ENCODE measurements at regions not wholly inside any gene's neighbourhood (a gene's known extent, or its start where the extent isn't known, plus 50 kb on each side); places are given as distances from the start of the nearest gene placed in this dataset.
"Not testable (repeated sequence)": the region's sequence is repeated elsewhere in the genome, so short reads cannot be mapped to it uniquely, and the experiment has no call there.

DNA sequence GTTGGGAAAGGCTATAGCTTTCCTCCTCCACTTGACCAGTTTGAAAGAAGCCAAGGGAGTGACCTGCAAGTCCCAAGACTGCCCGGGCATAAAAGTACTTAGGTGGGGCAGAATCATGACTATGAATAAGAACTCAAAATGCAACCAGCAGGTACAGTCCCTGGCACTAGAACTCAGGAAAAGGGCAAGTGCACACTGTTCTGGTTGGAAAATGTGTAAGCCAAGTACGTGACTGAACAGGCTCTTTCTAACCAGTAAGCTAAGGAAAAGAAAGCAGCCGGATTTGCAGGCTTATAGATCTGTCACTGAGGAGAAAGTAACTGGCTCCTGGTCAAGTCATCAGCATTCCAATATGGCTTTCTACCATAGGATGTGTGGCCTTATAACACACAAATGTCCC lies 101.2 kb upstream of the SLC4A7 start:
- no peak for DNase-seq

DNA sequence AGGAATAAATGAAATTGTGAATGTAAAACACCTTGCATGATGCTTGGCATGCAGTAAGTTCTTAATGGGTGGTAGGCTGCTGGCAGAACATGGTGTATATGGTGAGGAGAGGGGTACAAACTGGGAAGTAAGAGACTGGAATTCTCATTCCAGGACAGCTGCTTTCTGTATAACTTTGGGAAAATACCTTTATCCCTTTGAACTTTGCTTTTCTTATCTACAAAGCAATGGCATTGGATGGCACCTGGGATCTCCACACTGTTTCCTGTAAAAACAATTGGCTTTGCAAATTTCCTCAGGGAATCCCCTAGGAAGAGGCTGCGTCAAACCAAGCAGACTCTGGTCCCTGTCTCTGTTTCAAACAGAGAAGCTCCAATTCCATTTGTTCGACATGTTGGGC lies 100.7 kb upstream of the SLC4A7 start:
- no peak for DNase-seq

DNA sequence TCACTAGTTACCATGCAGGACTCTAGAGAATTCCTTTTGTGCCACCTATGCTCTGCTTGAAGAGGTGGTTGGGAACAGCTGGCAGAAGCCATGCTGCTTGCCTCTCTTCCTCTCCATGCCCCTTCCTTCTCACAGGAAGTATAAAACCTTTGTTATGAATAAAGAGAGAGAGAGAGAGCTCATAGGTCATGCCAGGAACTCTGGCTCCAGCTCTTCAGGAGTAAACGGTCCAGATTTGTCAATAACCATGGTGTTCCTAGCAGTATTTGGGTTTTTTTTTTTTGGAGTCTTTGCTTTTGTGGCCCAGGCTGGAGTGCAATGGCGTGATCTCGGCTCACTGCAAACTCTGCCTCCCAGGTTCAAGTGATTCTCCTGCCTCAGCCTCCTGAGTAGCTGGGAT lies 97.7 kb upstream of the SLC4A7 start:
- no peak for DNase-seq

DNA sequence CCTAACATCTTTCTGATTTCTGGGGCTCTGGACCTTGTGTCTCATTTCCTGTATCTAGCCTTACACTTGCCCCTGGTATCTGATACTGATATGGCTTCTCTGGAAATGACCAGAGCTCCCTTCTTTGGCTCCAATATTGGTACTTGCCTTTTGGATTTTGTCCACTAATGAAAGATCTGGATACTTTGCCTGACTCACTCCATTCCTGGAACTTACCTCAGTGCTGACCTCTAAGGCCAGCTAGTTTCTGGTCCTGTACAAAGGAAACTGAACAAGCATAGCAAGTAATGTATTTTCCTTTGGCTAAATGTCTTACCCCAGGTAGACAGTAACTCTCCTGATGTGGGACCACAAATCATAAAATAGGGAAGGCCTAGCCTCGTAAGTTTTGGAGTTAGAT lies 93.8 kb upstream of the SLC4A7 start:
- DNase-seq, result no peak

- no peak for DNase-seq
These were observed 93.3 kb upstream of the SLC4A7 start for GRCh38 chr3:27577504-27577903.

DNA sequence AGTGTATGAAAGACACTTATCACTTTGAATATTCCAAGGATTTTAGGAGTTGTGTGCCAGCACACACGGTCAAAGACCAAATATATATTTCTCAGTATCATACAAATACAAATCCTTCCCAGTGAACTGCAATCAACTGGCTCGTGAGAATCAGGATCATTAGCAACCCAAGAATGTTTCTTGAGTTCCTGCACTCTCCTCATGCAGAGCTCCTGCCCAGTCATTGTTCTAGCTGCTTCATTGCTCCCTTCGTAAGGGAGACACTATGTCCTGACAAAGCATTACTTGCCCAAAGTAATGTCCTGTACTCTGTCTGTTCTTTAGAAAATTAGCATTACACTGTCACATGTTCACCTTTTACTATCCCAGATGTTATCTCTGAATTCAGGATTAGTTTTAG lies 92.0 kb upstream of the SLC4A7 start:
- no peak for DNase-seq

DNA sequence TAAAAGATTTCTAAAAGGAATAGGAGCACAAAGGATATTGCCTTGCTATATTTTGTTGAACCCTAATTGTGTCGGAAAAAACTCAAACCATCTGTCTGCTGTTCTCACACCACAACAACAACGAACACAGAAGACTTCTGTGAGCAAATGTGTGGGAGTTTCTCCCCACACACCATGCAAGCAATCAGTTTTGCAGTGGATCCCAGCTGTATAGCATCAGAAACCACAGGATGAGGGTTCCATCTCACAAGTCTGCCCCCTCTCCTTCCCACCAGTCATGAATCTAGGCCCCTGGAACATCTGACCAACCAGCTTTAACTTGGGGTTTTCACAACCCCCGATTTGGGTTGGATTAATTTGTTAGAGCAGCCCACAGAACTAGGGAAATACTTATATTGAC lies 91.3 kb upstream of the SLC4A7 start:
- DNase-seq, result no peak

DNA sequence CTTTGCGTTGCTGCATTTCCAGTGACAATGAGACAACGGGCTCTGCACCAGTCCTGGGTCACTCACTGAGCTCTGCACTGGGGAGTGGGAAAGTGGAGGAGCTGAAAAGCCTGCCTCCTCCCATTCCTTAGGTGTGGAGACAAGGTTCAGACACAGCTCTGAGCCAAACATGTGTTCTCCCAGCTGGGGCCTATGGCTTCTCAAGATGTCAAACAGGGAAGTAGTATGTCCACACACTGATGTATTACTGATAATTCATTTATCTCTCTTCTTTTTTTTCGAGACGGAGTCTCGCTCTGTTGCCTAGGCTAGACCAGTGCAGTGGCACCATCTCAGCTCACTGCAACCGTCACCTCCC lies 90.2 kb upstream of the SLC4A7 start:
- DNase-seq, result no peak

- DNase-seq, result no peak
These were observed 89.7 kb upstream of the SLC4A7 start for GRCh38 chr3:27573780-27574437.

- DNase-seq, result no peak
These were observed 89.0 kb upstream of the SLC4A7 start for GRCh38 chr3:27573138-27573537.

GRCh38 chr3:27571345-27571744 lies 87.2 kb upstream of the SLC4A7 start:
- DNase-seq, result no peak

DNA sequence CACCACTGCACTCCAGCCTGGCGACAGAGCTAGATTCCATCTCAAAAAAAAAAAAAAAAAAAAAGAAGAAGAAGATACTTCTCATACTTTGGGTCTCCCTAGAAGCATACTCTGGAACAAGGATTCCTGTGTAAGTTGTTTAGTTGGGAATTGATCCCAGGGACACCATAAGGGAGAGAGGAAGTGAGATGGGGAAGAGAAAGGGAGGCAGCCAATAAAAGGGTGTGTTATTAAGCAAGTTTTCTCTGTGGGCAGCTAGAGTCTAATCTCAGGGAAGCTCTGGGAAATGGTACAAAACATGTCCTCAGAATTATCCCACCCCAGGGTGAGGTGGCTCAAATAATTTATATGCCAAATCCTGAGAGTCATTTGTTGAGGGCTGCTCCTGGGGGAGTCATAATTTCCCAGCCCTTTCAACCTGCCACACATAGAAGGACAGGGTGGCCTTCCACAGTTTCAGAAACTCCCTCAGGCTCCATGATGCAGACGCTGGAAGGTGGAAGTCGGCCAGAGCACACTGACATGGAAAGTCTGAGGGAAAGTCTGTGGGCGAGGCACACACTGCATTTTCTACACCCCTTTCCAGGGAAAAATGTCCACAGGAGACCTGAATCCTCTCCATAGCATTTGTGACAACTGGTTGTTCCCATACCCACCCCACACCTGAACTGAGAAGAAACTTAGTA lies 86.4 kb upstream of the SLC4A7 start:
- no peak for DNase-seq

DNA sequence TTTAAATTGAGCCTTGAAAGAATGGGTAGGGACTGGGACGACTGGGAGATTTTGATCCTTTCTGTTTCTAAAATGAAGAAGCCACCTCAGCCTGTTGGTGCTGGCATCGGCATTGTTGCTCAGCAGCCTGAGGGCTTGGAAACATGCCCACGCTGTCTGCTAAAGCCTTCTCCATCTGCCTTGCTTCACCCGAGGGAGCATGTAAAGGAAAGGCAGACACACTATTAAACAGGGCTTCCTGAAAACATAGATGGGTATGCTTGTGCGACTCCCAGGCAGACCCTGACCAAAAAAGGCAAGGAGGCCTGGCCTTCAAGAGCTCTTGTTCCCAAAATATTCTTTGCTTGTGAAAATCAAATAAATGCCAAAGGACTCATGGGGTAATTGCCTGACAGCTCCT lies 84.2 kb upstream of the SLC4A7 start:
- no peak for DNase-seq

DNA sequence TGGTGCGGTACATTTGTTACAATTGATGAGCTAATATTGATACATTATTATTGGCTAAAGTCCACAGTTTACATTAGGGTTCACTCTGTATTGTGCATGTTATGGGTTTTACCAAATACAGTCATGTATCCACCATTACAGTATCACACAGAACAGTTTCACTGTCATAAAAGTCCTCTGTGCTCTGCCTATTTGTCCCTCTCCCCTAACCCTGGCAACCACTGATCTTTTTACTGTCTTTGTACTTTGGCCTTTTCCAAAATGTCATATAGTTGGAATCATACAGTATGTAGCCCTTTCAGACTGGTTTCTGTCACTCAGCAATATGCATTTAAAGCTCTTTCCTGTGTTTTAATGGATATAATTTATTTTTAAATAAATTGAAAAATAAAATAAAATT lies 83.1 kb upstream of the SLC4A7 start:
- no peak for DNase-seq

- DNase-seq, result no peak
These were observed 81.1 kb upstream of the SLC4A7 start for GRCh38 chr3:27565201-27565852.

DNA sequence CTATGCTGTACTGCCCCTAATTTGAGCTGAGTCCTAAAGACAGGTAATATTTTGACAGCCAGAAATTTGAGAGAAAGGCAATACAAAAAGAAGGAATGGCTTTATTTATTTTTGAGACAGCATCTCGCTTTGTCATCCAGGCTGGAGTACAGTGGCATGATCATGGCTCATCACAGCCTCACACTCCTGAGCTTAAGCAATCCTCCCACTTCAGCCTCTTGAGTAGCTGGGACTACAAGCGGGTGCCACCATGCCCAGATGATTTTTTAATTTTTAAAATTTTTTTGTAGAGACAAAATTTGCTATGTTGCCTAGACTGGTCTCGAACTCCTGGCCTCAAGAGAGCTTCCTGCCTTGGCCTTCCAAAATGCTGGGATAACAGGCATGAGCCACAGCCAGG lies 77.4 kb upstream of the SLC4A7 start:
- DNase-seq, result no peak

DNA sequence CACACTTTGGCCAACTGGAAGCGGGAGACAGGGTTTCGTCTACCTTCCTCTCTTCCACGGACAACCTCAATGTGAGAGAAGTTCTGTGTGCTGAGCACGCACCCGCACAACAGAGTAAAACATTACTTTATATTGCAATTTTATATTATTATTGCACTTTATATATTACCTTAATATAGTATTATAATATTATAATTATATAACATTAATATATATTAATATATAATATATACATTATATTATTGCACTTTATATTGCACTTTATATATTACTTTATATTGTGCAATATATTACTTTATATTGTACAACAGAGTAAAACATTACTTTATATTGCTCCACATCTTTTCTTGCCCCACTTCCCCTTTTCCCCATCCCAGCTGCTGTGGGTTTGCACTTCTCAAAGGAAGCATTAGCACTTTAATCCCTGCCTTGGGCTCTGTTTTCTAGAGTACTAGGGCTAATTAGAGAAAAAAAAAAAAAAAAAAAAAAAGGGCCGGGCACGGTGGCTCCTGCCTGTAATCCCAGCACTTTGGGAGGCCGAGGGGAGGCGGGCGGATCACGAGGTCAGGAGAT lies 76.4 kb upstream of the SLC4A7 start:
- no peak for DNase-seq

GRCh38 chr3:27559835-27560234 lies 75.7 kb upstream of the SLC4A7 start:
- no peak for DNase-seq

DNA sequence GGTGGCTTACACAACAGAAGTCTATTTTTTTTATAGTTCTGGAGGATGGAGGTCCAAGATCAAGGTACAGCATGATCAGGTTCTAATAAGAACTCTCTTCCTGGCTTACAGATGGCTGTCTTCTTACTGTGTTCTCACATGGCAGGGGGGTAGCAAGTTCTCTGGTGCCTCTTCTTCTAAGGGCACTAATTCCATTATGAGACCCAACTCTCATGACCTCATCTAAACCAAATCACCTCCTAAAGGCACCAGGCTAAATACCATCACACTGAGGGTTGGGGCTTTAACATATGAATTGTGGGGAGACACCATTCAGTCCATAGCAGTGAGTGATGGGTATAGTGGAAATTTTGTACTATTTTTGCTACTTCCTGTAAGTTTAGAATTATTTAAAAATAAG lies 75.2 kb upstream of the SLC4A7 start:
- no peak for DNase-seq

GRCh38 chr3:27557411-27557810 lies 73.2 kb upstream of the SLC4A7 start:
- no peak for DNase-seq

GRCh38 chr3:27556887-27557286 lies 72.7 kb upstream of the SLC4A7 start:
- DNase-seq, result no peak

- no peak for DNase-seq
These were observed 70.5 kb upstream of the SLC4A7 start for GRCh38 chr3:27554706-27555105.

DNA sequence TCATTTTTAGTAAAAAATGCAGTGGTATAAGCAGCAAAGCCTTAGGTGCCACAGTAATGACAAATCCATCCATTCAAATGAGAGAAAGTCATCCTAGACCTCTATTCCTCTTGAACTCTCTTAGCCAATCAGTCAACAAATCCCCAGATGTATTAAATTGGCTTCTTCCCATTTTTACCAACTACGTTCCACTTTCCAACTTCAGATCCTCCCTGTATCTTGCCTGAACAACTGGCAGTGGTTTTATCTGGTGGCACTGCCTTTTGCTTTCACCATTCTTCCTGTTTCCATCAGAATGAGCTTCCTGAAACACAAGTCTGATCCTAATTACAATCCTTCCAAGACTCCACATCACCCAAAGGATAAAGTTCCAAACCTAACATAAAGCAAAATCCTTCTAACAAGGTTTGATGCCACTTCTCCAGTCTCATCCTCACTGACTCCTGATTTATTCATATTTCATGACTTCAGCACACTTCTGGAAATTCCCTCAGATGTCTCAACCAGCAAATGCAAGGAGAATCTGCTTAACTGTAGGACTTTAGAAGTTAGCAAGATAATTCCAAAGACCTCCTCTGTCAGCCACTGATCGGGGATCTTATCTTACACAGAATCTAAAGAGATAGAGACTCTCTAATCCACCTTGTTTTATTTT lies 69.8 kb upstream of the SLC4A7 start:
- no peak for DNase-seq

DNA sequence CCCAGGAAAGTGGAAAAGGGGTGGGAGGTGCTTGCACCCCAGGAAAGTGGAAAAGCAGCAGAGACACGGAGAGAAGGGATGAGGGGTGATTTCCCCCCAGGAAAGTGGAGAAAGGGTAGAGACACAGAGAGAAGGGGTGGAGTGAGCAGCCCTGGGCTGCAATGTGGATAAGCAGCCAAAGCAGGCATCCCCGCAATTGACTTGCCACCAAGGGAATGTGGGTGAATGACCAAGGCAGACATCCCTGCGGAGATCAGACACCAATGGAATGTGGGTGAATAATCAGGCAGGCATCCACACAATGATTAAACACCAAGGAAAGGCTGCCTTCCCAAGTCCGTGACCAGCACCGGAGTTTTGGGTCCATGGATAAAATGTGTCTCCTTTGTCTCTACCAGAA lies 68.5 kb upstream of the SLC4A7 start:
- DNase-seq, result not testable (repeated sequence)
